ENCODE measurements at regions not wholly inside any gene's neighbourhood (a gene's known extent, or its start where the extent isn't known, plus 50 kb on each side); places are given as distances from the start of the nearest gene placed in this dataset.
A peak's percentile ranks its signal among the peaks of the same experiment; 100 is the strongest.

- no peak overlapping the region for H3K18ac ChIP-seq (ENCODE audit: low read depth, low read length)
- H3K79me1 ChIP-seq (ENCODE audit: low read depth in 1 of 2, low read length in 2 of 2) = no peaks in the 10 kb centered on the region
- H2AFZ ChIP-seq (replicated peaks; ENCODE audit: low read length, poor library complexity) = no peak overlapping the region
- H4K8ac ChIP-seq (ENCODE audit: low read depth in 2 of 2, low read length in 2 of 2) = 0 out of 4 replicates have a peak overlapping the region, but pooled peaks of 1 of the 2 experiments have one; percentile 21
- no peaks in the 10 kb centered on the region for H3K9me3 ChIP-seq (ENCODE audit: control insufficient read depth, insufficient read depth, low read length)
- no peaks in the 10 kb centered on the region; the same call in 1 of the 2 replicates for H3K9me1 ChIP-seq (ENCODE audit: insufficient read depth, low read length)
- H3K27me3 ChIP-seq (ENCODE audit: control insufficient read depth, insufficient read depth, low read length) = no peaks in the 10 kb centered on the region
- H4K20me1 ChIP-seq (ENCODE audit: insufficient read depth, low read length) = no peaks in the 10 kb centered on the region
- H3K27ac ChIP-seq (ENCODE audit: insufficient read depth, low read length) = no peak overlapping the region
- intact Hi-C loops (cut with micrococcal nuclease) (no loop called here), in situ Hi-C loops (cut with MboI; ENCODE audit: low sequenced_read_pairs) (no loop called here), dilution Hi-C loops (cut with HindIII; ENCODE audit: low sequenced_read_pairs, unreplicated experiment) (no loop called here)
- no peak overlapping the region for H2BK5ac ChIP-seq (ENCODE audit: low read depth, low read length, poor library complexity, severe bottlenecking)
- peaks cover 2% of the 10 kb centered on the region; the same call in 1 of the 2 replicates for H3K4me1 ChIP-seq (ENCODE audit: control insufficient read depth, insufficient read depth, low read length)
- no peak overlapping the region for H3K9ac ChIP-seq (ENCODE audit: low read depth, low read length)
- H2AK5ac ChIP-seq (ENCODE audit: low read depth, low read length) = no peak overlapping the region
- ChIA-PET POLR2A (ENCODE audit: unreplicated experiment) (interaction anchor here (0.5 kb wide), 1 partner anchor 639 kb away, joined by 4 read pairs; no protein-coding TSS in a partner anchor), CTCF (interaction anchor here (0.9 kb wide), 1 partner anchor 18 kb away, joined by 3 read pairs; no protein-coding TSS in a partner anchor)
- no peak overlapping the region for H2BK120ac ChIP-seq (ENCODE audit: low read depth, low read length)
- H3K23ac ChIP-seq (ENCODE audit: low read depth, low read length) = no peak overlapping the region
- H4K91ac ChIP-seq (ENCODE audit: insufficient read depth, low read depth, low read length) = no peak overlapping the region
- H2BK15ac ChIP-seq (ENCODE audit: low read depth, low read length) = no peak overlapping the region
- BruUV-seq (replicated peaks) = no TSS peak
- H2BK20ac ChIP-seq (ENCODE audit: low read depth, low read length) = no peak overlapping the region
- H3K36me3 ChIP-seq (ENCODE audit: control insufficient read depth, insufficient read depth, low read length) = no peaks in the 10 kb centered on the region
- H3K4me2 ChIP-seq (ENCODE audit: low read depth, low read length) = no peak overlapping the region
- no peak overlapping the region for H3K4me3 ChIP-seq (ENCODE audit: insufficient read depth, low read depth, low read length)
- peak; percentile 60; the same call in 1 of the 2 replicates for ATAC-seq (ENCODE audit: low read depth)
- H3K14ac ChIP-seq (replicated peaks; ENCODE audit: low read depth, low read length) = no peak overlapping the region
- no peak overlapping the region; the same call in 1 of the 2 replicates for H3K4ac ChIP-seq (ENCODE audit: low read depth, low read length)
- no CpG with 5 or more reads among the region's 4 CpGs for WGBS, 2 experiments (ENCODE audit: extremely low coverage in 2 of 2, insufficient read length in 1 of 2)
- no peak overlapping the region for H2AK9ac ChIP-seq (replicated peaks; ENCODE audit: low read depth, low read length, poor library complexity)
- no peak overlapping the region for H4K5ac ChIP-seq (ENCODE audit: low read depth, low read length)
- peak; percentile 95 for TF ChIP-seq MAFK (IDR thresholded peaks at IDR 0.05; ENCODE audit: low read depth, low read length)
- TF ChIP-seq CHD1 (IDR thresholded peaks at IDR 0.05; ENCODE audit: low read depth, low read length) = no peak
- H3K56ac ChIP-seq (ENCODE audit: extremely low read depth, insufficient read depth, low read length) = no peak overlapping the region
- DNase-seq = peak; percentile 29
These were observed 85.1 kb upstream of the LRIG3 start for GRCh38 chr12:59005193-59005955.

Data from IMR-90 (cell line).